ENCODE measurements at regions not wholly inside any gene's neighbourhood (a gene's known extent, or its start where the extent isn't known, plus 50 kb on each side); places are given as distances from the start of the nearest gene placed in this dataset.

GRCh38 chr1:234927971-234928640, 200.5 kb downstream of the TOMM20 start:
- TF ChIP-seq CTCF (IDR thresholded peaks at IDR 0.05): no peak
- TF ChIP-seq EZH2 (IDR thresholded peaks at IDR 0.05; ENCODE audit: borderline replicate concordance, insufficient read depth, low read depth, low read length, poor library complexity, severe bottlenecking): no peak
